ENCODE measurements at regions not wholly inside any gene's neighbourhood (a gene's known extent, or its start where the extent isn't known, plus 50 kb on each side); places are given as distances from the start of the nearest gene placed in this dataset.

DNA sequence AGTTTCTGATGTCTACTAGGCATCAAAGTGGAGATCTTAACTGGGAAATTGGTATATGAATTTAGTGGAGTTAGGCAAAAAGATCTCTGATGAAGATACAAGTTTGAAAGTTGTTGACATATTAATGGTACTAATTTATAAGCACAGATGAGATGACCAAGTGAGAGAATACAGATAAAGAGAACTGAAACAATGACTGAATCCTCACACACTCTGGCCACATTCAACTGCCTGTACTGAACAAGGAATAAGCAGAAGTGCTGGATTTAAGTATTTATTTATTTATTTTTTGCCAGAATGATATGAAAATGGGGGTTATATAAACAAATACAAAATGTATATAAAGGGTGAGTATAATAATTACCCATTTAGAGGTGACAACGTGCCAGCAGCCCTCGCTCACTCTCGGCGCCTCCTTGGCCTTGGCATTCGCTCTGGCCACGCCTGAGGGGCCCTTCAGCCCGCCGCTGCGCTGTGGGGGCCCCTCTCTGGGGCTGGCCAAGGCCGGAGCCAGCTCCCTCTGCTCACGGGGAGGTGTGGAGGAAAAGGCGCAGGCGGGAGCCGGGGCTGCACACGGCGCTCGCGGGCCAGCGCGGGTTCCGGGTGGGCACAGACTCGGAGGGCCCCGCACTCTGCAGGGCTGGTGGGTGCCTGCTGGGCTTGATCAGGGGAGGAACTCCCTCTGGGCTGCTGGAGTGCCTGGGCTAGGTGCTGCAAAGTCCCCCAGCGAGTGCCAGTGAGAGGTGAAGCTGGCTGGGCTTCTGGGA, 1363.9 kb upstream of the CRIM1 start:
- TF ChIP-seq, protein P1, sequence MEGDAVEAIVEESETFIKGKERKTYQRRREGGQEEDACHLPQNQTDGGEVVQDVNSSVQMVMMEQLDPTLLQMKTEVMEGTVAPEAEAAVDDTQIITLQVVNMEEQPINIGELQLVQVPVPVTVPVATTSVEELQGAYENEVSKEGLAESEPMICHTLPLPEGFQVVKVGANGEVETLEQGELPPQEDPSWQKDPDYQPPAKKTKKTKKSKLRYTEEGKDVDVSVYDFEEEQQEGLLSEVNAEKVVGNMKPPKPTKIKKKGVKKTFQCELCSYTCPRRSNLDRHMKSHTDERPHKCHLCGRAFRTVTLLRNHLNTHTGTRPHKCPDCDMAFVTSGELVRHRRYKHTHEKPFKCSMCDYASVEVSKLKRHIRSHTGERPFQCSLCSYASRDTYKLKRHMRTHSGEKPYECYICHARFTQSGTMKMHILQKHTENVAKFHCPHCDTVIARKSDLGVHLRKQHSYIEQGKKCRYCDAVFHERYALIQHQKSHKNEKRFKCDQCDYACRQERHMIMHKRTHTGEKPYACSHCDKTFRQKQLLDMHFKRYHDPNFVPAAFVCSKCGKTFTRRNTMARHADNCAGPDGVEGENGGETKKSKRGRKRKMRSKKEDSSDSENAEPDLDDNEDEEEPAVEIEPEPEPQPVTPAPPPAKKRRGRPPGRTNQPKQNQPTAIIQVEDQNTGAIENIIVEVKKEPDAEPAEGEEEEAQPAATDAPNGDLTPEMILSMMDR (conservative IDR thresholded peaks at IDR 0.05; ENCODE audit: low read depth, low read length) = no peak
- no peak for TF ChIP-seq EZH2 (IDR thresholded peaks at IDR 0.05; ENCODE audit: borderline replicate concordance, low read depth, low read length, poor library complexity, severe bottlenecking)
